HL-60 (cell line): ENCODE measurements at regions not wholly inside any gene's neighbourhood (a gene's known extent, or its start where the extent isn't known, plus 50 kb on each side); places are given as distances from the start of the nearest gene placed in this dataset.

Experiments
- GABPA ChIP-seq: IDR thresholded peaks from 2 replicates; pipeline ENCODE4 v1.6.1; 2012; ENCODE audit warnings: low read depth
- TF ChIP-seq, protein P1 (sequence below): IDR thresholded peaks from one replicate; pipeline ENCODE4 v1.5.1; 2011; ENCODE audit warnings: low read length, control low read depth, inconsistent platforms; ENCODE audit not compliant: insufficient read depth

DNA sequence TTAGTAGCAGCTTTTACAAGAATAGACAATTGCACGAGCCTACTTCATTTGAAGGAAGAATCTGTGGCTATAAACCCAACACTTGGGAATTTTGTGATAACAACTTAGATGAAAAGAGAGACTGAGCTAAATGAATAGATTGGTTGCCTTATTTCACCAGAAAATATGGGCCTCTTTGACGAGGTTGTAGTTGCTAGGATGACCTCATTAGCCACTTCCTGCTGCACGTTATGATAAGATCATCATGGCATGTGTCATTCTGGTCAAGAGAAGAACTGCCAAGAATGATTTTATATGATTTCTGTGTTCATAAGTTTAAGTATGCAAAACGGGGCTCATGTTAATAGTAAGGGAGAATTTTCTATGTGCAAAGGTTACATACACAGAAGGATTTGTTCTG lies 321.9 kb upstream of the GIMD1 start:
- TF ChIP-seq, protein P1, sequence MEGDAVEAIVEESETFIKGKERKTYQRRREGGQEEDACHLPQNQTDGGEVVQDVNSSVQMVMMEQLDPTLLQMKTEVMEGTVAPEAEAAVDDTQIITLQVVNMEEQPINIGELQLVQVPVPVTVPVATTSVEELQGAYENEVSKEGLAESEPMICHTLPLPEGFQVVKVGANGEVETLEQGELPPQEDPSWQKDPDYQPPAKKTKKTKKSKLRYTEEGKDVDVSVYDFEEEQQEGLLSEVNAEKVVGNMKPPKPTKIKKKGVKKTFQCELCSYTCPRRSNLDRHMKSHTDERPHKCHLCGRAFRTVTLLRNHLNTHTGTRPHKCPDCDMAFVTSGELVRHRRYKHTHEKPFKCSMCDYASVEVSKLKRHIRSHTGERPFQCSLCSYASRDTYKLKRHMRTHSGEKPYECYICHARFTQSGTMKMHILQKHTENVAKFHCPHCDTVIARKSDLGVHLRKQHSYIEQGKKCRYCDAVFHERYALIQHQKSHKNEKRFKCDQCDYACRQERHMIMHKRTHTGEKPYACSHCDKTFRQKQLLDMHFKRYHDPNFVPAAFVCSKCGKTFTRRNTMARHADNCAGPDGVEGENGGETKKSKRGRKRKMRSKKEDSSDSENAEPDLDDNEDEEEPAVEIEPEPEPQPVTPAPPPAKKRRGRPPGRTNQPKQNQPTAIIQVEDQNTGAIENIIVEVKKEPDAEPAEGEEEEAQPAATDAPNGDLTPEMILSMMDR = no peak
- TF ChIP-seq GABPA = peak; percentile 55
